Natural killer cell (primary cell): ENCODE measurements at regions not wholly inside any gene's neighbourhood (a gene's known extent, or its start where the extent isn't known, plus 50 kb on each side); places are given as distances from the start of the nearest gene placed in this dataset.
A peak's percentile ranks its signal among the peaks of the same experiment; 100 is the strongest.

ENCODE experiments used
- ATAC-seq, 3 donors: fragments of 150-1000 bp in 2 of 3; fragments of 200-7000 bp in 1 of 3; cut with Tn5 transposase; 1 replicate in 1 of 3; 2 replicates in 2 of 3; pipeline ENCODE4 v1.10.0; 2021; ENCODE audit warnings: mild to moderate bottlenecking in 2 of 3, moderate library complexity in 2 of 3
- DNase-seq, 2 donors: peaks; one replicate each; pipeline versions ENCODE4 v3.0.0 to v3.0.0-alpha.2; 2013 to 2021; ENCODE audit warnings: mixed read lengths in 1 of 2
- H3K27ac ChIP-seq: one replicate; pipeline ENCODE4 v1.5.1; 2013; ENCODE audit warnings: mild to moderate bottlenecking, low read length
- H3K27me3 ChIP-seq: one replicate; pipeline ENCODE4 v1.6.1; 2013; ENCODE audit warnings: low read length; ENCODE audit not compliant: control insufficient read depth, insufficient read depth
- H3K36me3 ChIP-seq: one replicate; pipeline ENCODE4 v1.6.1; 2013; ENCODE audit warnings: low read length; ENCODE audit not compliant: control insufficient read depth, insufficient read depth
- H3K4me1 ChIP-seq: one replicate; pipeline ENCODE4 v1.6.1; 2013; ENCODE audit warnings: low read length; ENCODE audit not compliant: control insufficient read depth, insufficient read depth
- H3K4me3 ChIP-seq: one replicate; pipeline ENCODE4 v1.5.1; 2013; ENCODE audit warnings: low read length
- H3K9me3 ChIP-seq: one replicate; pipeline ENCODE4 v1.6.1; 2013; ENCODE audit warnings: low read length; ENCODE audit not compliant: control insufficient read depth, insufficient read depth
- H3K27ac Mint-ChIP-seq, 2 donors: one replicate each; pipeline ENCODE4 v1.8.0; 2022; ENCODE audit warnings: mild to moderate bottlenecking in 2 of 2, mixed read lengths in 2 of 2, moderate library complexity in 1 of 2
- H3K27me3 Mint-ChIP-seq, 2 donors: one replicate each; pipeline ENCODE4 v1.8.0; 2022; ENCODE audit warnings: low read depth in 2 of 2, mixed read lengths in 2 of 2
- H3K36me3 Mint-ChIP-seq: one replicate; pipeline ENCODE4 v1.8.0; 2022; ENCODE audit warnings: mixed read lengths
- H3K4me1 Mint-ChIP-seq, 2 donors: one replicate each; pipeline ENCODE4 v1.8.0; 2022; ENCODE audit warnings: mixed read lengths in 2 of 2
- H3K4me3 Mint-ChIP-seq: one replicate; pipeline ENCODE4 v1.8.0; 2022; ENCODE audit warnings: mild to moderate bottlenecking, moderate library complexity, mixed read lengths
- H3K9me3 Mint-ChIP-seq, 2 donors: one replicate each; pipeline ENCODE4 v1.8.0; 2022; ENCODE audit warnings: mixed read lengths in 2 of 2
- WGBS: methylation state at CpG from one replicate; pipeline ENCODE4 v1.1.7; 2013; ENCODE audit warnings: missing lambda C conversion rate; ENCODE audit not compliant: insufficient coverage; 5-methylcytosine and 5-hydroxymethylcytosine counted together
- intact Hi-C: fragments of 100-400 bp; cut with micrococcal nuclease; formaldehyde crosslinking; loops from one replicate; pipeline ENCODE4 v1.14.2; 2022
- TF ChIP-seq, protein P1 (sequence below): fragments of 200-600 bp; IDR thresholded peaks from one replicate; pipeline ENCODE4 v1.8.0; 2022; ENCODE audit warnings: antibody characterized with exemption

GRCh38 chr1:116228511-116228910 is 117.3 kb downstream of the MAB21L3 start:
- H3K4me1 ChIP-seq = no peaks in the 10 kb centered on the region
- H3K27me3 ChIP-seq = no peaks in the 10 kb centered on the region
- no peaks in the 10 kb centered on the region for H3K36me3 ChIP-seq
- Mint-ChIP-seq H3K27ac (no peak overlapping the region), H3K9me3 (no peaks in the 10 kb centered on the region), H3K36me3 (no peaks in the 10 kb centered on the region), H3K4me3 (no peak overlapping the region), H3K27me3 (peaks cover 6 to 18% of the 10 kb centered on the region in 2 donors), H3K4me1 (peaks cover 5 to 7% of the 10 kb centered on the region in 2 donors)
- no peak for DNase-seq
- no peak overlapping the region for H3K27ac ChIP-seq
- TF ChIP-seq, protein P1, sequence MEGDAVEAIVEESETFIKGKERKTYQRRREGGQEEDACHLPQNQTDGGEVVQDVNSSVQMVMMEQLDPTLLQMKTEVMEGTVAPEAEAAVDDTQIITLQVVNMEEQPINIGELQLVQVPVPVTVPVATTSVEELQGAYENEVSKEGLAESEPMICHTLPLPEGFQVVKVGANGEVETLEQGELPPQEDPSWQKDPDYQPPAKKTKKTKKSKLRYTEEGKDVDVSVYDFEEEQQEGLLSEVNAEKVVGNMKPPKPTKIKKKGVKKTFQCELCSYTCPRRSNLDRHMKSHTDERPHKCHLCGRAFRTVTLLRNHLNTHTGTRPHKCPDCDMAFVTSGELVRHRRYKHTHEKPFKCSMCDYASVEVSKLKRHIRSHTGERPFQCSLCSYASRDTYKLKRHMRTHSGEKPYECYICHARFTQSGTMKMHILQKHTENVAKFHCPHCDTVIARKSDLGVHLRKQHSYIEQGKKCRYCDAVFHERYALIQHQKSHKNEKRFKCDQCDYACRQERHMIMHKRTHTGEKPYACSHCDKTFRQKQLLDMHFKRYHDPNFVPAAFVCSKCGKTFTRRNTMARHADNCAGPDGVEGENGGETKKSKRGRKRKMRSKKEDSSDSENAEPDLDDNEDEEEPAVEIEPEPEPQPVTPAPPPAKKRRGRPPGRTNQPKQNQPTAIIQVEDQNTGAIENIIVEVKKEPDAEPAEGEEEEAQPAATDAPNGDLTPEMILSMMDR = no peak
- no peak overlapping the region for H3K4me3 ChIP-seq
- 96% methylated on average over 2 of the region's 2 CpGs for WGBS
- no peak for ATAC-seq
- intact Hi-C loops = no loop called here
- H3K9me3 ChIP-seq = no peaks in the 10 kb centered on the region

- no peak overlapping the region for H3K4me3 ChIP-seq
- no peaks in the 10 kb centered on the region for H3K27me3 ChIP-seq
- TF ChIP-seq, protein P1 = no peak
- intact Hi-C loops = no loop called here
- Mint-ChIP-seq H3K36me3 (no peaks in the 10 kb centered on the region), H3K9me3 (no peaks in the 10 kb centered on the region), H3K4me1 (peaks cover 5 to 7% of the 10 kb centered on the region in 2 donors), H3K4me3 (no peak overlapping the region), H3K27ac (no peak overlapping the region), H3K27me3 (peaks cover 8 to 18% of the 10 kb centered on the region in 2 donors)
- WGBS = 33% methylated on average over 1 of the region's 1 CpG
- no peaks in the 10 kb centered on the region for H3K4me1 ChIP-seq
- H3K36me3 ChIP-seq = no peaks in the 10 kb centered on the region
- ATAC-seq = no peak
- no peak for DNase-seq
- no peak overlapping the region for H3K27ac ChIP-seq
- H3K9me3 ChIP-seq = no peaks in the 10 kb centered on the region
These were observed 119.5 kb downstream of the MAB21L3 start for GRCh38 chr1:116230712-116231111.

DNA sequence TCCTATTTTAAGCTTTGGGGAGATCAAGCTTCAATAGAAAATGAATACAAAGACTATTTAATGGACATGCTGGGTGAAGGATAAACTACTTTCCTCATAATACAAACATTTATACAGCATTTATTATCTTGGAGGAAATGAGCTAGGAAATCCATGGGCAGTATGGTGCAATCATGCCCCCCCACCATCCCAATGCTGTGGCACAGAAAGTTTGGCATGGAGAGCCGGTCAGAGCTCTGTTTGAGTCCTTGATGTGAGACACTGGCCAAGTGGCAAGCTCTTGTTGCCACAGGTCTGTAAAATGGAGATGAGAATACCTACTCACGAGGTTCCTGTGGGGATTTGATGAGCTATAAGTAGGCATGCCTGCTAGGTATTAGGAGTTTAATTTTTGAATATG is 120.6 kb downstream of the MAB21L3 start:
- Mint-ChIP-seq H3K9me3 (no peaks in the 10 kb centered on the region), H3K36me3 (no peaks in the 10 kb centered on the region), H3K4me1 (peaks cover 5 to 7% of the 10 kb centered on the region in 2 donors), H3K27ac (no peak overlapping the region), H3K4me3 (no peak overlapping the region), H3K27me3 (peaks cover 9 to 12% of the 10 kb centered on the region in 2 donors)
- TF ChIP-seq, protein P1 = no peak
- H3K9me3 ChIP-seq = no peaks in the 10 kb centered on the region
- H3K4me1 ChIP-seq = no peaks in the 10 kb centered on the region
- intact Hi-C loops = loop anchor here (2.0 kb wide), 1 partner anchor 253 kb away; no protein-coding TSS in a partner anchor
- no peak for ATAC-seq
- no peaks in the 10 kb centered on the region for H3K36me3 ChIP-seq
- DNase-seq = no peak
- 91% methylated on average over 2 of the region's 2 CpGs for WGBS
- no peak overlapping the region for H3K4me3 ChIP-seq
- H3K27me3 ChIP-seq = no peaks in the 10 kb centered on the region
- H3K27ac ChIP-seq = no peak overlapping the region

DNA sequence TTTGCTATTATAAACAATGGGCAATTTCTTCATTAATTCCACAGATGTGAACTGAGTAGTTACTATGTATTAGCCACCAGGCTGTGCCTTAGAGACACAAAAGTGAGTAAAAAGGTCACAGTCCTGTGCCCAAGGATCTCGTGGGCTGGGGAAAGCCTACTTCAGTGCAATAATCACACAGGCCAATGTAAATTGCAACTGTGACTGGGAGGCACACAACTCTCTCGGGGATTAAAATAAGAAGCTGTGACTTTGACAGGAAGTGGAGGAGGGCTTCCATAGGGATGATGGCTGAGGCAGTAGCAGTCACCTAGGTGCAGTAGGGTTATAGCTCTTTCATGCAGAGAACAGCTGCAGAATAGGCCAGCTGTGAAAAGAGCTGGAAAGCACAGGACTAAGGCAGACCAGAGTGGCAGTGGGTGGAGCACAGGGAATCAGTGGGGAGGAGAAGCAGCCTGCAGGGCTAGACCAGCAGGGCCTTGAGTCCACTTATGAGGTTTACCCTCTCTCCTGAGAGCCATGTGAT is 121.9 kb downstream of the MAB21L3 start:
- Mint-ChIP-seq H3K4me1 (peaks cover 5 to 7% of the 10 kb centered on the region in 2 donors), H3K27me3 (peaks cover 16 to 22% of the 10 kb centered on the region in 2 donors), H3K27ac (no peak overlapping the region), H3K36me3 (no peaks in the 10 kb centered on the region), H3K4me3 (no peak overlapping the region), H3K9me3 (no peaks in the 10 kb centered on the region)
- no peaks in the 10 kb centered on the region for H3K27me3 ChIP-seq
- peak; percentile 30 to 53 (median 50) for ATAC-seq
- no peaks in the 10 kb centered on the region for H3K36me3 ChIP-seq
- no peaks in the 10 kb centered on the region for H3K9me3 ChIP-seq
- WGBS = 39% methylated on average over 2 of the region's 2 CpGs
- peak in 1 of 2 donors; percentile 69 for DNase-seq
- TF ChIP-seq, protein P1 = no peak
- H3K4me3 ChIP-seq = no peak overlapping the region
- H3K27ac ChIP-seq = no peak overlapping the region
- H3K4me1 ChIP-seq = no peaks in the 10 kb centered on the region
- intact Hi-C loops = loop anchor here (2.0 kb wide), 1 partner anchor 252 kb away; no protein-coding TSS in a partner anchor
